ENCODE measurements at regions not wholly inside any gene's neighbourhood (a gene's known extent, or its start where the extent isn't known, plus 50 kb on each side); places are given as distances from the start of the nearest gene placed in this dataset.

DNA sequence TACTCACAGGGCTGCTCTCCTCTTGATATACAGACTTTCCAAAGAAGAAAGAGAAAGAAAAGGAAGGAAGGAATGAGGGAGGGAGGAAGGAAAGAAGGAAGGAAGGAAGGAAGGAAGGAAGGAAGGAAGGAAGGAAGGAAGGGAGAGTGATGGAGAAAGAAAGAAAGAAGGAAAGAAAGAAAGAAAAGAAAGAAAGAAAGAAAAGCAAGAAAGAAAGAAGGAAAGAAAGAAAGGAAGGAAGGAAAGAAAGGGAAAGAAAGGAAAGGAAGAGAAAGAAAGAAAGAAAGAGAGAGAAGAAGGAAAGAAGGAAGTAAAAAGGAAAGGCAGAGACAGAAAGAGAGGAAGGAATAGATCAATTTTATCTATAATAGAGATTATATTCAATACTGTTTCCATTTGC is 1257.4 kb downstream of the EPHA7 start:
- Histone ChIP-seq H3K9ac (ENCODE audit: control insufficient read depth, insufficient read depth, low read length) (no peak overlapping the region), H3K9me3 (replicated peaks; ENCODE audit: control insufficient read depth, insufficient read depth, low read length) (no peaks in the 10 kb centered on the region), H3K79me2 (ENCODE audit: control insufficient read depth, insufficient read depth, low read length) (no peaks in the 10 kb centered on the region), H3K36me3 (ENCODE audit: control insufficient read depth in 2 of 2, insufficient read depth in 2 of 2, low read length in 1 of 2) (no peaks in the 10 kb centered on the region), H3K4me2 (ENCODE audit: control insufficient read depth, insufficient read depth) (no peak overlapping the region), H3K27me3 (replicated peaks in 1 of 2; ENCODE audit: control insufficient read depth in 2 of 2, insufficient read depth in 2 of 2, low read length in 1 of 2) (no peaks in the 10 kb centered on the region), H3K4me3 (no peak overlapping the region), H3K4me1 (ENCODE audit: control insufficient read depth, insufficient read depth, low read length) (no peaks in the 10 kb centered on the region), H2AFZ (ENCODE audit: control insufficient read depth, low read depth, low read length) (no peak overlapping the region), H4K20me1 (ENCODE audit: control insufficient read depth, insufficient read depth) (no peaks in the 10 kb centered on the region), H3K27ac (ENCODE audit: control insufficient read depth, insufficient read depth) (no peak overlapping the region)
- no TSS peak for BruUV-seq (replicated peaks)
- POLR2A ChIA-PET, result no interaction called here
- RAD21 ChIA-PET (ENCODE audit: unreplicated experiment), result no interaction called here
- CTCF ChIA-PET, result interaction anchor here (0.5 to 1.2 kb wide), 2 partner anchors 114 to 1357 kb away, joined by 3 read pairs; no protein-coding TSS in a partner anchor
- ATAC-seq, result no peak
- SMC1A ChIA-PET (ENCODE audit: uncharacterized antibody, unreplicated experiment), result interaction anchor here (0.7 to 1.5 kb wide), 5 partner anchors 19 to 210 kb away, joined by 3 read pairs; no protein-coding TSS in a partner anchor
- TF ChIP-seq, protein P1, sequence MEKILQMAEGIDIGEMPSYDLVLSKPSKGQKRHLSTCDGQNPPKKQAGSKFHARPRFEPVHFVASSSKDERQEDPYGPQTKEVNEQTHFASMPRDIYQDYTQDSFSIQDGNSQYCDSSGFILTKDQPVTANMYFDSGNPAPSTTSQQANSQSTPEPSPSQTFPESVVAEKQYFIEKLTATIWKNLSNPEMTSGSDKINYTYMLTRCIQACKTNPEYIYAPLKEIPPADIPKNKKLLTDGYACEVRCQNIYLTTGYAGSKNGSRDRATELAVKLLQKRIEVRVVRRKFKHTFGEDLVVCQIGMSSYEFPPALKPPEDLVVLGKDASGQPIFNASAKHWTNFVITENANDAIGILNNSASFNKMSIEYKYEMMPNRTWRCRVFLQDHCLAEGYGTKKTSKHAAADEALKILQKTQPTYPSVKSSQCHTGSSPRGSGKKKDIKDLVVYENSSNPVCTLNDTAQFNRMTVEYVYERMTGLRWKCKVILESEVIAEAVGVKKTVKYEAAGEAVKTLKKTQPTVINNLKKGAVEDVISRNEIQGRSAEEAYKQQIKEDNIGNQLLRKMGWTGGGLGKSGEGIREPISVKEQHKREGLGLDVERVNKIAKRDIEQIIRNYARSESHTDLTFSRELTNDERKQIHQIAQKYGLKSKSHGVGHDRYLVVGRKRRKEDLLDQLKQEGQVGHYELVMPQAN (conservative IDR thresholded peaks at IDR 0.05), result no peak
- no peak for TF ChIP-seq EZH2 (IDR thresholded peaks at IDR 0.05; ENCODE audit: borderline replicate concordance, control insufficient read depth, low read depth, low read length)
- no peak for TF ChIP-seq MEF2A (IDR thresholded peaks at IDR 0.05; ENCODE audit: insufficient read depth, low read depth, low read length)
- no peak for TF ChIP-seq MYC (IDR thresholded peaks at IDR 0.05; ENCODE audit: insufficient read depth, insufficient read length, insufficient replicate concordance, low read length, severe bottlenecking)
- no peak for TF ChIP-seq NFXL1 (IDR thresholded peaks at IDR 0.05; ENCODE audit: borderline replicate concordance)
- TF ChIP-seq, protein P2, sequence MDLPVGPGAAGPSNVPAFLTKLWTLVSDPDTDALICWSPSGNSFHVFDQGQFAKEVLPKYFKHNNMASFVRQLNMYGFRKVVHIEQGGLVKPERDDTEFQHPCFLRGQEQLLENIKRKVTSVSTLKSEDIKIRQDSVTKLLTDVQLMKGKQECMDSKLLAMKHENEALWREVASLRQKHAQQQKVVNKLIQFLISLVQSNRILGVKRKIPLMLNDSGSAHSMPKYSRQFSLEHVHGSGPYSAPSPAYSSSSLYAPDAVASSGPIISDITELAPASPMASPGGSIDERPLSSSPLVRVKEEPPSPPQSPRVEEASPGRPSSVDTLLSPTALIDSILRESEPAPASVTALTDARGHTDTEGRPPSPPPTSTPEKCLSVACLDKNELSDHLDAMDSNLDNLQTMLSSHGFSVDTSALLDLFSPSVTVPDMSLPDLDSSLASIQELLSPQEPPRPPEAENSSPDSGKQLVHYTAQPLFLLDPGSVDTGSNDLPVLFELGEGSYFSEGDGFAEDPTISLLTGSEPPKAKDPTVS (IDR thresholded peaks at IDR 0.05; ENCODE audit: low read depth, low read length), result no peak
- TF ChIP-seq LARP7 (IDR thresholded peaks at IDR 0.05), result no peak
- TF ChIP-seq SIN3A (IDR thresholded peaks at IDR 0.05; ENCODE audit: low read depth, low read length), result no peak
- no peak for TF ChIP-seq BACH1 (IDR thresholded peaks at IDR 0.05; ENCODE audit: borderline replicate concordance)
- no peak for TF ChIP-seq MTA3 (IDR thresholded peaks at IDR 0.05; ENCODE audit: borderline replicate concordance, low read length)
- no peak for TF ChIP-seq IKZF2 (IDR thresholded peaks at IDR 0.05)
- TF ChIP-seq ZNF217 (IDR thresholded peaks at IDR 0.05), result no peak
- TF ChIP-seq BMI1 (IDR thresholded peaks at IDR 0.05; ENCODE audit: borderline replicate concordance), result no peak
- no peak for TF ChIP-seq NRF1 (conservative IDR thresholded peaks at IDR 0.05; ENCODE audit: low read depth, low read length)
- TF ChIP-seq NFYB (IDR thresholded peaks at IDR 0.05; ENCODE audit: insufficient read depth, low read depth, low read length), result no peak
- TF ChIP-seq JUNB (IDR thresholded peaks at IDR 0.05), result no peak
- TF ChIP-seq DPF2 (IDR thresholded peaks at IDR 0.05), result no peak
- no peak for TF ChIP-seq RBBP5 (conservative IDR thresholded peaks at IDR 0.05)
- TF ChIP-seq, protein P3, sequence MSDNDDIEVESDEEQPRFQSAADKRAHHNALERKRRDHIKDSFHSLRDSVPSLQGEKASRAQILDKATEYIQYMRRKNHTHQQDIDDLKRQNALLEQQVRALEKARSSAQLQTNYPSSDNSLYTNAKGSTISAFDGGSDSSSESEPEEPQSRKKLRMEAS (IDR thresholded peaks at IDR 0.05; ENCODE audit: low read depth, low read length), result no peak
- no peak for TF ChIP-seq NFIC (IDR thresholded peaks at IDR 0.05; ENCODE audit: low read depth, low read length)
- intact Hi-C loops (cut with micrococcal nuclease; ENCODE audit: unreplicated experiment) (no loop called here), in situ Hi-C loops (cut with MboI) (no loop called here)
- no peak for DNase-seq (ENCODE audit: low read depth, low spot score)
- FAIRE-seq, result no peak

All from GM12878 (cell line).